ENCODE measurements at regions not wholly inside any gene's neighbourhood (a gene's known extent, or its start where the extent isn't known, plus 50 kb on each side); places are given as distances from the start of the nearest gene placed in this dataset.
"Not testable (repeated sequence)": the region's sequence is repeated elsewhere in the genome, so short reads cannot be mapped to it uniquely, and the experiment has no call there.

- no peak for TF ChIP-seq CTCF (IDR thresholded peaks at IDR 0.05)
- no peak overlapping the region for H3K27ac ChIP-seq
- no peaks in the 10 kb centered on the region for H3K36me3 ChIP-seq
- H3K4me1 ChIP-seq = no peaks in the 10 kb centered on the region
- DNase-seq (ENCODE audit: low spot score) = no peak
- no peak overlapping the region for H3K4me3 ChIP-seq
- H3K27me3 ChIP-seq = no peaks in the 10 kb centered on the region
- no peaks in the 10 kb centered on the region for H3K9me3 ChIP-seq
Observed at GRCh38 chr10:37067576-37067975, 57.8 kb upstream of the ANKRD30A start.

- H3K27me3 ChIP-seq; H3K27ac ChIP-seq; H3K4me1 ChIP-seq; H3K36me3 ChIP-seq; H3K9me3 ChIP-seq; H3K4me3 ChIP-seq; DNase-seq (ENCODE audit: low spot score): not testable (repeated sequence)
Observed at GRCh38 chr10:37062296-37062695, 63.1 kb upstream of the ANKRD30A start.

- Histone ChIP-seq H3K4me3 (no peak overlapping the region), H3K27ac (no peak overlapping the region), H3K4me1 (no peaks in the 10 kb centered on the region), H3K36me3 (no peaks in the 10 kb centered on the region), H3K9me3 (no peaks in the 10 kb centered on the region), H3K27me3 (no peaks in the 10 kb centered on the region)
- no peak for TF ChIP-seq CTCF (IDR thresholded peaks at IDR 0.05)
- DNase-seq (ENCODE audit: low spot score) = no peak
Observed at GRCh38 chr10:37057261-37057660, 68.1 kb upstream of the ANKRD30A start.

GRCh38 chr10:37053476-37053875 lies 71.9 kb upstream of the ANKRD30A start:
- no peak for DNase-seq (ENCODE audit: low spot score)
- Histone ChIP-seq H3K4me3 (no peak overlapping the region), H3K36me3 (no peaks in the 10 kb centered on the region), H3K27ac (no peak overlapping the region), H3K9me3 (peaks cover 0 to 6% of the 10 kb centered on the region in 2 donors), H3K4me1 (no peaks in the 10 kb centered on the region), H3K27me3 (no peaks in the 10 kb centered on the region)
- TF ChIP-seq CTCF (IDR thresholded peaks at IDR 0.05) = no peak

GRCh38 chr10:37049982-37050381 lies 75.4 kb upstream of the ANKRD30A start:
- not testable (repeated sequence) for H3K36me3 ChIP-seq; H3K4me3 ChIP-seq; H3K4me1 ChIP-seq; DNase-seq (ENCODE audit: low spot score); H3K27me3 ChIP-seq; H3K27ac ChIP-seq
- H3K9me3 ChIP-seq = peaks cover 0 to 12% of the 10 kb centered on the region in 2 donors

GRCh38 chr10:37044319-37044718 lies 81.1 kb upstream of the ANKRD30A start:
- not testable (repeated sequence) for DNase-seq (ENCODE audit: low spot score); H3K9me3 ChIP-seq; H3K36me3 ChIP-seq; H3K4me1 ChIP-seq; H3K27me3 ChIP-seq; H3K4me3 ChIP-seq; H3K27ac ChIP-seq

- Histone ChIP-seq H3K27ac (no peak overlapping the region), H3K4me1 (no peaks in the 10 kb centered on the region), H3K27me3 (no peaks in the 10 kb centered on the region), H3K4me3 (no peak overlapping the region), H3K36me3 (no peaks in the 10 kb centered on the region), H3K9me3 (no peaks in the 10 kb centered on the region)
- no peak for TF ChIP-seq CTCF (IDR thresholded peaks at IDR 0.05)
- DNase-seq (ENCODE audit: low spot score) = no peak
Observed at GRCh38 chr10:37035853-37036252, 89.5 kb upstream of the ANKRD30A start.

Data from right atrium auricular region (tissue), 2 donors.